Mesothelial cell of epicardium (in vitro differentiated cells): ENCODE measurements at regions not wholly inside any gene's neighbourhood (a gene's known extent, or its start where the extent isn't known, plus 50 kb on each side); places are given as distances from the start of the nearest gene placed in this dataset.

Experiments used
- DNase-seq, 2 experiments: peaks; one replicate each; pipeline ENCODE4 v3.0.0; 2021; ENCODE audit warnings: low spot score in 2 of 2; ENCODE audit not compliant: unreplicated experiment in 2 of 2
- H3K27ac Mint-ChIP-seq: 2 replicates; pipeline ENCODE4 v1.8.0; 2021; ENCODE audit warnings: mixed read lengths
- H3K27me3 Mint-ChIP-seq: 2 replicates; pipeline ENCODE4 v1.8.0; 2021; ENCODE audit warnings: low read depth, mixed read lengths
- H3K36me3 Mint-ChIP-seq: 2 replicates; pipeline ENCODE4 v1.8.0; 2021; ENCODE audit warnings: mixed read lengths
- H3K4me1 Mint-ChIP-seq: 2 replicates; pipeline ENCODE4 v1.8.0; 2021; ENCODE audit warnings: mixed read lengths
- H3K4me3 Mint-ChIP-seq: 2 replicates; pipeline ENCODE4 v1.8.0; 2021; ENCODE audit warnings: mild to moderate bottlenecking, moderate library complexity, mixed read lengths
- H3K9me3 Mint-ChIP-seq: 2 replicates; pipeline ENCODE4 v1.8.0; 2021; ENCODE audit warnings: mixed read lengths
- TF ChIP-seq, protein P1 (sequence below): fragments of 200-600 bp; sonication (generic); IDR thresholded peaks from one replicate; pipeline ENCODE4 v1.5.0; 2021; ENCODE audit warnings: antibody characterized with exemption; ENCODE audit not compliant: unreplicated experiment

DNA sequence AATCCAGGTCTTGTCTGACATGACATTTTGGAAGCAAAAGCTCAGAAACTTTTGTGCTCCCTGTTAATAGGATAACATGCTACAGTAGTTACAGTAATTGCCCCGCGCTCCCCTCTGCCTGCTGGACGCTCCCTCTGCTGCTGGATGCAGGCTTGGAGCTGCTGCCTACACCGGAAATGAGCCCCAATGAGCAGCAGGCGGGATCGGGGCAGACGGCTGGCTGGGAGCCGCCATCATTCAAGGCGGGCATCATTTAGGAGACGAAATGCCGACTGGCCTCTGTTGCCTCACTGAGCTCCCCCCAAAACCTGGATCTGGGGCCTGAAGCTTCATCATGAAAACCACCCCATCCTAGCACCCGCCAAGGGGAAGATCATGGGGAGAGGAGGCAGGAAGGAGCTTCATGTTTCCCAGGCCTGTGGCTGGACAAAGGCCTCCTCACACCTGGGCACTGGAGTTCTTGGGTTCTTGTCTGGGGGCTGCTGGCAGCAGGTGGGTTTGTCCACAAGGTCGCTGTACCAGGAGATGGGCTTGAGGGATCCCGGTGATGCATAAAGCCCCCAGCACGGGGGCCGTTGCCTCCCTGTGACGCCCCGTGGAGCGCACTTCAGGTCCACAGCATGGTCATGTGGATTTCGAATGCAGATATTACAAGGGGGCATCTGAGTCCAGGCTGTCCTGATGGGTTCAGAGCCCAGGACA lies 664.3 kb downstream of the BRD1 start:
- H3K4me1 Mint-ChIP-seq = no peaks in the 10 kb centered on the region
- H3K36me3 Mint-ChIP-seq = no peaks in the 10 kb centered on the region
- no peak for DNase-seq
- peaks cover 30% of the 10 kb centered on the region for H3K27me3 Mint-ChIP-seq
- TF ChIP-seq, protein P1, sequence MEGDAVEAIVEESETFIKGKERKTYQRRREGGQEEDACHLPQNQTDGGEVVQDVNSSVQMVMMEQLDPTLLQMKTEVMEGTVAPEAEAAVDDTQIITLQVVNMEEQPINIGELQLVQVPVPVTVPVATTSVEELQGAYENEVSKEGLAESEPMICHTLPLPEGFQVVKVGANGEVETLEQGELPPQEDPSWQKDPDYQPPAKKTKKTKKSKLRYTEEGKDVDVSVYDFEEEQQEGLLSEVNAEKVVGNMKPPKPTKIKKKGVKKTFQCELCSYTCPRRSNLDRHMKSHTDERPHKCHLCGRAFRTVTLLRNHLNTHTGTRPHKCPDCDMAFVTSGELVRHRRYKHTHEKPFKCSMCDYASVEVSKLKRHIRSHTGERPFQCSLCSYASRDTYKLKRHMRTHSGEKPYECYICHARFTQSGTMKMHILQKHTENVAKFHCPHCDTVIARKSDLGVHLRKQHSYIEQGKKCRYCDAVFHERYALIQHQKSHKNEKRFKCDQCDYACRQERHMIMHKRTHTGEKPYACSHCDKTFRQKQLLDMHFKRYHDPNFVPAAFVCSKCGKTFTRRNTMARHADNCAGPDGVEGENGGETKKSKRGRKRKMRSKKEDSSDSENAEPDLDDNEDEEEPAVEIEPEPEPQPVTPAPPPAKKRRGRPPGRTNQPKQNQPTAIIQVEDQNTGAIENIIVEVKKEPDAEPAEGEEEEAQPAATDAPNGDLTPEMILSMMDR = no peak
- no peak overlapping the region for H3K4me3 Mint-ChIP-seq
- no peaks in the 10 kb centered on the region for H3K9me3 Mint-ChIP-seq
- H3K27ac Mint-ChIP-seq = no peak overlapping the region

DNA sequence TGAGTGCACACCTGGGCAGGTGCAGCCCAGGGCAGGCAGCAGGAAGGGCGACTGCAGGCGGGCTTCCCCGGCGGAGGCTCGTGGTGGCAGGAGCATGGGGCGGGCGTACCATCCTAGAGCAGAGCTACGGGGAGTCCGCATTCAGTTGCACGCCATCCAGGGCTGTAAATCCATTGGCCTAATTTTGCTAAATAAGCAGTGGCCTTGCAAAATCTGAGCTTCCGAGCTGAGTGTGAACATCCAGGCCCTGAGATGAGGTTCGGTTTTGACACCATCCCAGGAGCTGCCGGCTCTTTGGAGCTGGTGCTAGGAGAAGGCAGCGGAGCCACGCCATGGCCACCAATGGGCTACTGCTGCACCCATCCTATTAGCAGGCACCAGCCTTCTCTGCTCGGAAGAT lies 664.8 kb downstream of the BRD1 start:
- no peak for DNase-seq
- Mint-ChIP-seq H3K36me3 (no peaks in the 10 kb centered on the region), H3K4me3 (no peak overlapping the region), H3K27ac (no peak overlapping the region), H3K9me3 (no peaks in the 10 kb centered on the region), H3K4me1 (no peaks in the 10 kb centered on the region), H3K27me3 (peaks cover 36% of the 10 kb centered on the region)
- TF ChIP-seq, protein P1 = no peak

DNA sequence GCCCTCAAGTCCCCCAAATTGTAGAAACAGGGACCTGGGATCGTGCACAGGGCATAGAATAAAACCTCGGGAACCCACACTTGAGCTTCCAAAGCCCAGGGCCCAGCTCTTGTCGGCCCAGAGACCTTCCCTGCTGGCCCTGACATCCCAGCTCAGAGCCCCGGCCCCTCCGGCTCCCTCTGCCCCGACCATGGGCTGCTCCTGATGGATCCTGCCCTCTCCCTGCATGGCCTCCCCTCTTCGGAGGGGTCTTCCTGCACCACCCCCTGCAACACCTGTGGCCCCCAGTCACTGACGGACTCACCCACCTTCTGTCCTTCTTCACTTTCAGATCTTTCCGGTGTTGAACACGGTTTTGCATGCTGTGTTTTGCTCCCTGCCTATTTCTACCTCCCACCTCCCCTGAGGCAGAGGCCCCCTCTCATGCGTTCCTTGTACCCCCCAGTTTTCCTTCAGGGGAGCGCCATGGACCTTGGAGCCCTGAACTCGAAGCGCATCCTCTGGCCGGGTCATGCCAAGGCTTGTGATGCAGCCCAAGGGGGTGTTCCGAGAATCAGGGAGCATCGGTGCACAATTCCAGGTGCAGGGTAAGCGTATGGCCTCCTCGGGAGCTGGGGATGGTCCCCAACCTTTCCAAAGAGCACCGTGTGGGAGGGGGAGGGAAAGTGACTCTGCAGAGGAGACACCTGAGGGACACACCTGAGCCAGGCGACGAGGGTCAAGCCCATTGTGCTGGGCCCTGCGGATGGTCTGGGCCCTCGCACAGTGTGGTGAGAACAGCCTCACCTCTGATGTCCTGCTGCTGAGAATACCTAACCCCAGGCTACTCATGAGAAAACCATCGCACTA lies 666.4 kb downstream of the BRD1 start:
- no peaks in the 10 kb centered on the region for H3K9me3 Mint-ChIP-seq
- no peak overlapping the region for H3K4me3 Mint-ChIP-seq
- peaks cover 38% of the 10 kb centered on the region for H3K27me3 Mint-ChIP-seq
- H3K27ac Mint-ChIP-seq = no peak overlapping the region
- TF ChIP-seq, protein P1 = no peak
- peak in 1 of 2 experiments; percentile 9 for DNase-seq
- H3K36me3 Mint-ChIP-seq = no peaks in the 10 kb centered on the region
- peaks cover 4% of the 10 kb centered on the region for H3K4me1 Mint-ChIP-seq

DNA sequence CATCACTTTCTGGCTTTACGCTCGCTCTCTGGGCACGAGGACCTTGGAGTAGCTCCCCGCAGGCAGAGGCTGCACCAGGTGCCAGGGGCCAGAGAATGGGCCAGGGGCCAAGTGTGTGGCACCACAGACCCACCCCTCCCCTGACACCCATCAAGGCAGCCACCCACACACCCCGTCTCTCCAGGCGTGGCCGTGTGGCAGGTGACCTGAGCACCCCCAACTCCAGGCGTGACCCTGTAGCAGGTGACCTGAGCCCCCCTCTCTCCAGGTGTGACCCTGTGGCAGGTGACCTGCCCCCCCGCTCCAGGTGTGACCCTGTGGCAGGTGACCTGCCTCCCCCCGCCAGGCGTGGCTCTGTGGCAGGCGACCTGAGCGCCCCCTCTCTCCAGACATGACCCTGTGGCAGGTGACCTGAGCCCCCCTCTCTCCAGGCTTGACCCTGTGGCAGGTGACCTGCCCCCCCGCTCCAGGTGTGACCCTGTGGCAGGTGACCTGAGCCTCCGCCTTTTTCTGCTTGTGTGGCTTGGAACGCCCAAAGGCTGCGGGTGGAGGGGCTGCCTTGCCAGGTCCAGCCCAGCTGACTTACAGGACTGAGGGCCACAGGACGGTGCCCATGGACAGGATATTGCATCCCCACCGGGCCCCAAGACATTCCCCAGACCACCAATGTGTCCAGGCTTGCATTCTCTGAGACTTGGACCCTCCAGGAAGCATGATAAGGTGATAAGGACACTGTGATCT lies 667.2 kb downstream of the BRD1 start:
- Mint-ChIP-seq H3K4me1 (peaks cover 4% of the 10 kb centered on the region), H3K27me3 (peaks cover 33% of the 10 kb centered on the region), H3K27ac (no peak overlapping the region), H3K36me3 (no peaks in the 10 kb centered on the region), H3K9me3 (no peaks in the 10 kb centered on the region), H3K4me3 (no peak overlapping the region)
- DNase-seq = no peak
- TF ChIP-seq, protein P1 = no peak

DNA sequence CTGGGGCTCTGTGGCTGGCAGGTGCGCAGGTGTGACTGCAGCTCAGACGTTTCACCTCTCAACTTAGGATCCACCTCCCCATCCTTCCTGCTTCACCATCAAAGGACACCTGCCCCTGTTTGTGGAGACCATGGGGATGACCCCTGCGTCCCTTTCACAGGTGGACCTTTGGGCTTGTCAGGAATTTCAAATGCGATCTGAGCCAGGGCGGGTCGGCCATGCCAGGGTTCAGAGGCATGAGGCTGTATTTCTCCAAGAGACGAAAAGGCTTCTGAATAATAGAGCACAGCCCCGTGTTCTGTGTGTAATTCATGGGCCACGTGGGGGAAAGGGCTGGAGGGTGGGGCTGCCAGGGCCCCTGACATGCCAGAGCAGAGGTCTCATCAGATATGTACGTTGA lies 668.0 kb downstream of the BRD1 start:
- peaks cover 4% of the 10 kb centered on the region for H3K4me1 Mint-ChIP-seq
- TF ChIP-seq, protein P1 = no peak
- H3K27me3 Mint-ChIP-seq = peaks cover 33% of the 10 kb centered on the region
- no peak for DNase-seq
- no peaks in the 10 kb centered on the region for H3K9me3 Mint-ChIP-seq
- H3K27ac Mint-ChIP-seq = no peak overlapping the region
- no peak overlapping the region for H3K4me3 Mint-ChIP-seq
- H3K36me3 Mint-ChIP-seq = no peaks in the 10 kb centered on the region
